Ishikawa (cell line): ENCODE measurements at regions not wholly inside any gene's neighbourhood (a gene's known extent, or its start where the extent isn't known, plus 50 kb on each side); places are given as distances from the start of the nearest gene placed in this dataset.

Source experiments
- CEBPB ChIP-seq: IDR thresholded peaks from 2 replicates; pipeline ENCODE4 v1.6.1; 2012
- CREB1 ChIP-seq: IDR thresholded peaks from 2 replicates; pipeline ENCODE4 v1.6.1; 2012; ENCODE audit warnings: low read depth
- EGR1 ChIP-seq: IDR thresholded peaks from 2 replicates; pipeline ENCODE4 v1.6.1; 2012
- EP300 ChIP-seq: IDR thresholded peaks from 2 replicates; pipeline ENCODE4 v1.6.1; 2012; ENCODE audit warnings: borderline replicate concordance
- FOXM1 ChIP-seq: IDR thresholded peaks from 2 replicates; pipeline ENCODE4 v1.6.1; 2012; ENCODE audit warnings: low read depth, borderline replicate concordance
- MAX ChIP-seq: IDR thresholded peaks from 2 replicates; pipeline ENCODE4 v1.6.1; 2012
- NFIC ChIP-seq: IDR thresholded peaks from 2 replicates; pipeline ENCODE4 v1.6.1; 2012
- RAD21 ChIP-seq: IDR thresholded peaks from 2 replicates; pipeline ENCODE4 v1.6.1; 2012; ENCODE audit warnings: low read depth
- TAF1 ChIP-seq: IDR thresholded peaks from 2 replicates; pipeline ENCODE4 v1.6.1; 2012; ENCODE audit warnings: low read depth, mild to moderate bottlenecking
- TCF12 ChIP-seq: IDR thresholded peaks from 2 replicates; pipeline ENCODE4 v1.6.1; 2012; ENCODE audit warnings: low read depth
- TEAD4 ChIP-seq: IDR thresholded peaks from 2 replicates; pipeline ENCODE4 v1.6.1; 2012
- USF1 ChIP-seq: IDR thresholded peaks from 2 replicates; pipeline ENCODE4 v1.6.1; 2012
- YY1 ChIP-seq: IDR thresholded peaks from 2 replicates; pipeline ENCODE4 v1.6.1; 2012; ENCODE audit warnings: low read depth
- ZBTB7A ChIP-seq: IDR thresholded peaks from 2 replicates; pipeline ENCODE4 v1.6.1; 2012; ENCODE audit warnings: low read depth
- TF ChIP-seq, protein P1 (sequence below): IDR thresholded peaks from 2 replicates; pipeline ENCODE4 v1.6.1; 2012; ENCODE audit warnings: low read depth, mild to moderate bottlenecking

GRCh38 chr3:87553058-87553457 is 276.7 kb upstream of the POU1F1 start:
- TF ChIP-seq, protein P1, sequence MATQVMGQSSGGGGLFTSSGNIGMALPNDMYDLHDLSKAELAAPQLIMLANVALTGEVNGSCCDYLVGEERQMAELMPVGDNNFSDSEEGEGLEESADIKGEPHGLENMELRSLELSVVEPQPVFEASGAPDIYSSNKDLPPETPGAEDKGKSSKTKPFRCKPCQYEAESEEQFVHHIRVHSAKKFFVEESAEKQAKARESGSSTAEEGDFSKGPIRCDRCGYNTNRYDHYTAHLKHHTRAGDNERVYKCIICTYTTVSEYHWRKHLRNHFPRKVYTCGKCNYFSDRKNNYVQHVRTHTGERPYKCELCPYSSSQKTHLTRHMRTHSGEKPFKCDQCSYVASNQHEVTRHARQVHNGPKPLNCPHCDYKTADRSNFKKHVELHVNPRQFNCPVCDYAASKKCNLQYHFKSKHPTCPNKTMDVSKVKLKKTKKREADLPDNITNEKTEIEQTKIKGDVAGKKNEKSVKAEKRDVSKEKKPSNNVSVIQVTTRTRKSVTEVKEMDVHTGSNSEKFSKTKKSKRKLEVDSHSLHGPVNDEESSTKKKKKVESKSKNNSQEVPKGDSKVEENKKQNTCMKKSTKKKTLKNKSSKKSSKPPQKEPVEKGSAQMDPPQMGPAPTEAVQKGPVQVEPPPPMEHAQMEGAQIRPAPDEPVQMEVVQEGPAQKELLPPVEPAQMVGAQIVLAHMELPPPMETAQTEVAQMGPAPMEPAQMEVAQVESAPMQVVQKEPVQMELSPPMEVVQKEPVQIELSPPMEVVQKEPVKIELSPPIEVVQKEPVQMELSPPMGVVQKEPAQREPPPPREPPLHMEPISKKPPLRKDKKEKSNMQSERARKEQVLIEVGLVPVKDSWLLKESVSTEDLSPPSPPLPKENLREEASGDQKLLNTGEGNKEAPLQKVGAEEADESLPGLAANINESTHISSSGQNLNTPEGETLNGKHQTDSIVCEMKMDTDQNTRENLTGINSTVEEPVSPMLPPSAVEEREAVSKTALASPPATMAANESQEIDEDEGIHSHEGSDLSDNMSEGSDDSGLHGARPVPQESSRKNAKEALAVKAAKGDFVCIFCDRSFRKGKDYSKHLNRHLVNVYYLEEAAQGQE: no peak
- TF ChIP-seq CEBPB (no peak), MAX (no peak), EP300 (no peak), TAF1 (no peak), RAD21 (no peak), CREB1 (no peak), FOXM1 (no peak), YY1 (no peak), EGR1 (no peak), TCF12 (no peak), USF1 (no peak), TEAD4 (no peak), ZBTB7A (no peak)

DNA sequence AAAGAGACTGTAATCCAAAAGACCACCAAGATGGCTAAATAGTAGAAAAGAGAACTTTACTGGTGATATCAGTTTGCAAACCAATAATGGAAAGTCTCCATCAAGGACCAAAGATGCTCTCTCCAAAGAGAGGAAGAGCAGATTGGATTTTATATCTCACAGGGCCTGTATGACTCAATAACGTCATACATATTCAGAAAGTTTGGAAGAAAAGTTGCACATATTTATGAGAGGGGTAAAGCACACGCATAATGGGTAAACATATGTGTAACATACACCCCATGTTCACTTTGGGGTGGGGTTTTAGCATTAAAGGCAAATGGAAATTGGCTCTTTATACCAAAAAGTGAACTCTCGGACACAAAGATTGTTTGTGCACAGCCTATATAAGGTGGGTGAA is 274.5 kb upstream of the POU1F1 start:
- no peak for TF ChIP-seq NFIC
- no peak for TF ChIP-seq CEBPB
- TF ChIP-seq RAD21: no peak
- TF ChIP-seq TEAD4: no peak
- TF ChIP-seq ZBTB7A: no peak
- TF ChIP-seq EGR1: no peak
- TF ChIP-seq MAX: no peak
- TF ChIP-seq EP300: no peak
- TF ChIP-seq, protein P1: no peak
- TF ChIP-seq CREB1: no peak
- no peak for TF ChIP-seq TCF12
- no peak for TF ChIP-seq USF1
- no peak for TF ChIP-seq TAF1
- no peak for TF ChIP-seq YY1
- no peak for TF ChIP-seq FOXM1

DNA sequence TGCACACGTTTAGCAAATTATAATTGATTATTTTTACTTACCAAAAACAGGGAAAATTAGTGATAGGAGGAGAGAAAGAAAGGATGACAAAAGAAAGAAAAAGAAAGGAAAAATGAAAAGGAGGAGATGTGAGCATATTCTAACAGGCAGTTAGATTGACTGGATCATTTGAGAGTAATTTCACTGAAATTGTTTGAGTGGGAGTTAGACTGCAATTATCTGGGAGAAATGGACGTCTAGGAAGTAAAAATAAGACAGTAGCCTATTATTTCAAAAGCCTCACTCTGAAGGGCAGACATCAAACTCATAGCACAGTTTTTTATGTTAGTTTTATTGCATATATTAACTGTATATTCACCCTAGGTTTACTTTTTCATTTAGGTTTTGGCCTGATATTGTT is 272.8 kb upstream of the POU1F1 start:
- TF ChIP-seq EGR1: no peak

GRCh38 chr3:87548271-87548670 is 271.9 kb upstream of the POU1F1 start:
- TF ChIP-seq USF1 (no peak), EP300 (no peak), NFIC (no peak), TAF1 (no peak), ZBTB7A (no peak), RAD21 (no peak), TEAD4 (no peak), MAX (no peak), CEBPB (no peak), FOXM1 (no peak), TCF12 (no peak), EGR1 (no peak), CREB1 (no peak), YY1 (no peak)
- TF ChIP-seq, protein P1: no peak
